Ectodermal cell (in vitro differentiated cells): ENCODE measurements at regions not wholly inside any gene's neighbourhood (a gene's known extent, or its start where the extent isn't known, plus 50 kb on each side); places are given as distances from the start of the nearest gene placed in this dataset.

Experiments
- H3K27ac ChIP-seq: 2 replicates; pipeline ENCODE4 v1.7.0; 2013; ENCODE audit warnings: mild to moderate bottlenecking, low read depth, low read length; ENCODE audit not compliant: insufficient read depth, poor library complexity, severe bottlenecking
- H3K27me3 ChIP-seq: 2 replicates; pipeline ENCODE4 v1.7.0; 2013; ENCODE audit warnings: mild to moderate bottlenecking, low read length; ENCODE audit not compliant: insufficient read depth, control insufficient read depth, poor library complexity, severe bottlenecking
- H3K36me3 ChIP-seq: one replicate; pipeline ENCODE4 v1.7.0; 2013; ENCODE audit warnings: low read length; ENCODE audit not compliant: control insufficient read depth, insufficient read depth
- H3K4me1 ChIP-seq: one replicate; pipeline ENCODE4 v1.7.0; 2013; ENCODE audit warnings: low read length; ENCODE audit not compliant: control insufficient read depth, insufficient read depth
- H3K4me3 ChIP-seq: 2 replicates; pipeline ENCODE4 v1.7.0; 2013; ENCODE audit warnings: low read depth, low read length, control low read depth; ENCODE audit not compliant: insufficient read depth
- H3K9me3 ChIP-seq: 2 replicates; pipeline ENCODE4 v1.7.0; 2013; ENCODE audit warnings: mild to moderate bottlenecking, low read length, moderate library complexity; ENCODE audit not compliant: control insufficient read depth
- WGBS, 2 experiments: methylation state at CpG; one replicate each; pipeline ENCODE4 v1.1.7; 2013; ENCODE audit warnings: missing lambda C conversion rate in 2 of 2; 5-methylcytosine and 5-hydroxymethylcytosine counted together

DNA sequence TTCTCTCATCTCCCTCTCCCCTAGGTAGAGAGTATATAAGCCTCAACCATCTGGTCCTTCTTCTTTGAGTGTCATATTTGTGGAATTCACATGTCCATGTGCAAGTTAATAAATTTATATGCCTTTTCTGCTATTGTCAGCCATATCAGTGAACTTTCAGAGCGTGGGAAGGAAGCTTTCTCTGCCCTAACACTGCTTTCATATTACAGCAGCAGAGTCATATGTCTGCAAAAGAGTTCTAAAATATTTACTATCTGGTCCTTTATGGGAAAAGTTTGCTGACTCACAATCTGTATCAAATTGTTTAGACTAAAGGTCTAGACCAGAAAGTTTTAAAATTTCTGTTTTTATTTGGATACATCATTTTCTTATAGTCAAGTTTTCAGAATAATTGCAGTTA lies 669.0 kb downstream of the LRRC70 start:
- no peaks in the 10 kb centered on the region for H3K9me3 ChIP-seq
- no peaks in the 10 kb centered on the region for H3K4me1 ChIP-seq
- whole genome bisulfite sequencing, 2 experiments: 93 to 100% methylated on average over 1 of the region's 1 CpG
- no peak overlapping the region for H3K27ac ChIP-seq
- H3K36me3 ChIP-seq: no peaks in the 10 kb centered on the region
- H3K4me3 ChIP-seq: no peak overlapping the region
- H3K27me3 ChIP-seq: no peaks in the 10 kb centered on the region

- H3K4me1 ChIP-seq: no peaks in the 10 kb centered on the region
- no peaks in the 10 kb centered on the region for H3K9me3 ChIP-seq
- no peaks in the 10 kb centered on the region for H3K27me3 ChIP-seq
- no peak overlapping the region for H3K27ac ChIP-seq
- 100% methylated on average over 1 of the region's 1 CpG; no CpG with 5 or more reads in 1 of the 2 experiments for WGBS, 2 experiments
- H3K4me3 ChIP-seq: no peak overlapping the region
- no peaks in the 10 kb centered on the region for H3K36me3 ChIP-seq
Measured at GRCh38 chr5:63245271-63245670, 666.7 kb downstream of the LRRC70 start.

- H3K4me3 ChIP-seq: no peak overlapping the region
- no peak overlapping the region for H3K27ac ChIP-seq
- no peaks in the 10 kb centered on the region for H3K4me1 ChIP-seq
- H3K9me3 ChIP-seq: no peaks in the 10 kb centered on the region
- no peaks in the 10 kb centered on the region for H3K36me3 ChIP-seq
- H3K27me3 ChIP-seq: no peaks in the 10 kb centered on the region
- 91 to 93% methylated on average over 8 of the region's 8 CpGs for WGBS, 2 experiments
Measured at GRCh38 chr5:63240063-63240755, 661.6 kb downstream of the LRRC70 start.

DNA sequence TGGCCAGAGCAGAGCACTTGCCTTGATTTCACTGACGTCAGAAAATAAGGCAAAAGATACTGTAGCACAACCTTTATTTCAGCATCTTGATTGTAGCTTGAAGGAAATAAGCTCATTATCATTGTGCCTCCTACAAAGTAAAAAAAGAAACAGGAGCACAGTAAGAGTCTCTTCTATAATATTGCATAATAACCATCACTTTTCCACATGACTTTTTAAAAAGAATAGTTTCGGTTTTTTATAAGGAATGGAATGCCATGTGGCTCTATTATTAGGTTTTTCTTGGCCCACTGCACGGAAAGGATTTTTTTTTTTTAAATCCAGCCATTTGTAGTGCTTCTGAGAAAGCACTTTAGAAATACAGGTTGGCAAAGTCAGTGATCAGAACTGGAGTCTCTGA lies 655.3 kb downstream of the LRRC70 start:
- no peaks in the 10 kb centered on the region for H3K36me3 ChIP-seq
- no peaks in the 10 kb centered on the region for H3K9me3 ChIP-seq
- no peak overlapping the region for H3K27ac ChIP-seq
- no peaks in the 10 kb centered on the region for H3K27me3 ChIP-seq
- H3K4me3 ChIP-seq: no peak overlapping the region
- H3K4me1 ChIP-seq: no peaks in the 10 kb centered on the region
- WGBS, 2 experiments: 64 to 76% methylated on average over 2 to 3 of the region's 3 CpGs

DNA sequence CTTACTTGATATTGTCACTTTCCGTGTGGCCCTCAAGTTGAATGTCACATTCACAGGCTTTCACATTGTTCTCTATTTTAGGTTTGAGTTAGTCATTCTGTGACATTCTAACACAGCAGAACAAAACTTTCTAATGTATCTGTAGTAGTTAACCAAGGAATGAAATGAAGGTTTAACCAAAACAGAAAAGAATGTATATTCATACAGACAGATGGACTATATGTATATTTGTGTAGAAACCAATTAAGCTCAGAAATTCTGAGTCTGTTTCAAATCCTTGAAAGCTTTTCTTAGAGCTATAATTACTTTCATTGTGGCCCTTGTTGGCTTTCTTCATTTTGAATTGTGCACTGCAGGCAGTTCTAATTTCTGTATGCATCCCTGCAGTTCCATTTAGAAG lies 654.7 kb downstream of the LRRC70 start:
- WGBS, 2 experiments: 71 to 80% methylated on average over 1 of the region's 1 CpG
- Histone ChIP-seq H3K36me3 (no peaks in the 10 kb centered on the region), H3K4me1 (no peaks in the 10 kb centered on the region), H3K9me3 (no peaks in the 10 kb centered on the region), H3K4me3 (no peak overlapping the region), H3K27me3 (no peaks in the 10 kb centered on the region), H3K27ac (no peak overlapping the region)

GRCh38 chr5:63230754-63231153 lies 652.1 kb downstream of the LRRC70 start:
- Histone ChIP-seq H3K4me1 (no peaks in the 10 kb centered on the region), H3K27me3 (no peaks in the 10 kb centered on the region), H3K4me3 (no peak overlapping the region), H3K9me3 (no peaks in the 10 kb centered on the region), H3K27ac (no peak overlapping the region), H3K36me3 (no peaks in the 10 kb centered on the region)
- 75 to 91% methylated on average over 1 of the region's 2 CpGs for WGBS, 2 experiments

DNA sequence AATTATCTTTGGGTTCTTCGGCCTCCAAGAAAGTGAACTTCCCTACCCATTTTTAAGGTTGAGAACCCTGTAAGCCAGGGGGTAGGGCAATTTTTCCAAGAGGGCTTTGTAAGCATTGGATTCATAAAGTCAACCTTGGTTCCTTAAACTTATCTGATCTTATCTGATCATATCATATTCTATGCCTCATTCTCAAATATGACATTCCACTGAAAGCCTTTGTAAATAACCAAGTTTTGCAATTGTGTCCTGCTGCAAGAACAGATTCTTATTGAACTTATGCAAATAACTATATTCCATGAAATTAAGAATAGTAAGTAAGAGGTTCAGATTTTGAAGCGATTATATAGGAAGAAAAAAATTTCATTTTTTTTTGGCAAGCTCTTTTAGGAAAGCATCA lies 649.5 kb downstream of the LRRC70 start:
- Histone ChIP-seq H3K27me3 (no peaks in the 10 kb centered on the region), H3K36me3 (no peaks in the 10 kb centered on the region), H3K27ac (no peak overlapping the region), H3K9me3 (no peaks in the 10 kb centered on the region), H3K4me1 (no peaks in the 10 kb centered on the region), H3K4me3 (no peak overlapping the region)
- WGBS, 2 experiments: 94 to 100% methylated on average over 2 of the region's 2 CpGs

- Histone ChIP-seq H3K9me3 (no peaks in the 10 kb centered on the region), H3K27me3 (no peaks in the 10 kb centered on the region), H3K4me1 (no peaks in the 10 kb centered on the region), H3K4me3 (no peak overlapping the region), H3K36me3 (no peaks in the 10 kb centered on the region), H3K27ac (no peak overlapping the region)
- 95 to 100% methylated on average over 1 of the region's 1 CpG for WGBS, 2 experiments
Measured at GRCh38 chr5:63220244-63220643, 641.6 kb downstream of the LRRC70 start.

GRCh38 chr5:63217422-63217821 lies 638.8 kb downstream of the LRRC70 start:
- Histone ChIP-seq H3K9me3 (no peaks in the 10 kb centered on the region), H3K4me1 (no peaks in the 10 kb centered on the region), H3K4me3 (no peak overlapping the region), H3K27ac (no peak overlapping the region), H3K27me3 (no peaks in the 10 kb centered on the region), H3K36me3 (no peaks in the 10 kb centered on the region)
- WGBS, 2 experiments: 93 to 98% methylated on average over 4 of the region's 4 CpGs

GRCh38 chr5:63213256-63213655 lies 634.6 kb downstream of the LRRC70 start:
- 95 to 99% methylated on average over 1 to 2 of the region's 2 CpGs for WGBS, 2 experiments
- Histone ChIP-seq H3K4me1 (no peaks in the 10 kb centered on the region), H3K9me3 (no peaks in the 10 kb centered on the region), H3K4me3 (no peak overlapping the region), H3K27me3 (no peaks in the 10 kb centered on the region), H3K27ac (no peak overlapping the region), H3K36me3 (no peaks in the 10 kb centered on the region)
